SK-N-SH (cell line): ENCODE measurements at regions not wholly inside any gene's neighbourhood (a gene's known extent, or its start where the extent isn't known, plus 50 kb on each side); places are given as distances from the start of the nearest gene placed in this dataset.

Source experiments
- CTCF ChIP-seq: fragments of 200-600 bp; sonication (generic); IDR thresholded peaks from 2 replicates; pipeline ENCODE4 v1.6.1; 2017; ENCODE audit warnings: antibody characterized with exemption, mild to moderate bottlenecking, moderate library complexity
- RAD21 ChIP-seq: IDR thresholded peaks from 2 replicates; pipeline ENCODE4 v1.6.1; 2012; ENCODE audit warnings: mild to moderate bottlenecking, low read length
- RFX5 ChIP-seq: IDR thresholded peaks from 2 replicates; pipeline ENCODE4 v1.6.1; 2012; ENCODE audit warnings: mild to moderate bottlenecking, improper control_type of control experiment, low read length

GRCh38 chr6:130681028-130681427, 146.2 kb upstream of the SMLR1 start:
- TF ChIP-seq RAD21, result no peak
- no peak for TF ChIP-seq CTCF
- TF ChIP-seq RFX5, result no peak
